ENCODE measurements at regions not wholly inside any gene's neighbourhood (a gene's known extent, or its start where the extent isn't known, plus 50 kb on each side); places are given as distances from the start of the nearest gene placed in this dataset.

GRCh38 chr7:22653951-22654350, 73.0 kb upstream of the IL6 start:
- Histone ChIP-seq H4K20me1 (ENCODE audit: insufficient read depth, low read length) (no peaks in the 10 kb centered on the region), H3K4me3 (replicated peaks in 1 of 3; ENCODE audit: low read depth in 2 of 3, low read length in 3 of 3) (no peak overlapping the region), H3K79me2 (ENCODE audit: insufficient read depth, low read length) (no peaks in the 10 kb centered on the region), H3K9me3 (replicated peaks in 1 of 2; ENCODE audit: control insufficient read depth in 1 of 2, insufficient read depth in 1 of 2, low read length in 2 of 2) (peaks cover 3 to 5% of the 10 kb centered on the region in 2 donors), H3K27me3 (ENCODE audit: control insufficient read depth in 2 of 2, insufficient read depth in 2 of 2, low read length in 2 of 2) (no peaks in the 10 kb centered on the region), H3K9ac (ENCODE audit: insufficient read depth, low read length, poor library complexity, severe bottlenecking) (no peak overlapping the region), H3K36me3 (replicated peaks in 1 of 2; ENCODE audit: control insufficient read depth in 1 of 2, insufficient read depth in 2 of 2, low read length in 2 of 2) (no peaks in the 10 kb centered on the region), H3K4me2 (replicated peaks; ENCODE audit: extremely low read depth, low read length, poor library complexity, severe bottlenecking) (no peak overlapping the region), H2AFZ (ENCODE audit: insufficient read depth, low read depth, low read length, poor library complexity, severe bottlenecking) (no peak overlapping the region), H3K27ac (ENCODE audit: low read depth in 1 of 2, low read length in 2 of 2) (no peak overlapping the region), H3K4me1 (ENCODE audit: control insufficient read depth in 1 of 2, insufficient read depth in 2 of 2, low read length in 2 of 2) (no peaks in the 10 kb centered on the region)
- Mint-ChIP-seq H3K9me3 (peaks cover 0 to 9% (median 3%) of the 10 kb centered on the region in 7 donors), H3K4me1 (peaks cover 3% of the 10 kb centered on the region), H3K4me3 (no peak overlapping the region), H3K27ac (no peak overlapping the region), H3K36me3 (no peaks in the 10 kb centered on the region), H3K27me3 (ENCODE audit: low read depth in 3 of 3) (peaks cover 2 to 9% (median 4%) of the 10 kb centered on the region in 3 donors)
- TF ChIP-seq CTCF (IDR thresholded peaks at IDR 0.05): no peak
- intact Hi-C loops (cut with micrococcal nuclease): no loop called here
- no peak for DNase-seq

- H3K4me3 Mint-ChIP-seq: no peak overlapping the region
- Histone ChIP-seq H3K9me3 (replicated peaks in 1 of 2; ENCODE audit: control insufficient read depth in 1 of 2, insufficient read depth in 1 of 2, low read length in 2 of 2) (peaks cover 10 to 16% of the 10 kb centered on the region in 2 donors), H3K36me3 (replicated peaks in 1 of 2; ENCODE audit: control insufficient read depth in 1 of 2, insufficient read depth in 2 of 2, low read length in 2 of 2) (no peaks in the 10 kb centered on the region), H4K20me1 (ENCODE audit: insufficient read depth, low read length) (no peaks in the 10 kb centered on the region), H3K79me2 (ENCODE audit: insufficient read depth, low read length) (no peaks in the 10 kb centered on the region), H3K4me1 (ENCODE audit: control insufficient read depth in 1 of 2, insufficient read depth in 2 of 2, low read length in 2 of 2) (no peaks in the 10 kb centered on the region), H3K9ac (ENCODE audit: insufficient read depth, low read length, poor library complexity, severe bottlenecking) (no peak overlapping the region), H3K4me2 (replicated peaks; ENCODE audit: extremely low read depth, low read length, poor library complexity, severe bottlenecking) (no peak overlapping the region), H3K27ac (ENCODE audit: low read depth in 1 of 2, low read length in 2 of 2) (no peak overlapping the region), H3K27me3 (ENCODE audit: control insufficient read depth in 2 of 2, insufficient read depth in 2 of 2, low read length in 2 of 2) (no peaks in the 10 kb centered on the region), H3K4me3 (replicated peaks in 1 of 3; ENCODE audit: low read depth in 2 of 3, low read length in 3 of 3) (no peak overlapping the region), H2AFZ (ENCODE audit: insufficient read depth, low read depth, low read length, poor library complexity, severe bottlenecking) (no peak overlapping the region)
- DNase-seq: no peak
- no peak overlapping the region for H3K27ac Mint-ChIP-seq
- intact Hi-C loops (cut with micrococcal nuclease): no loop called here
- no peak for TF ChIP-seq CTCF (IDR thresholded peaks at IDR 0.05)
- peaks cover 3% of the 10 kb centered on the region for H3K4me1 Mint-ChIP-seq
- no peaks in the 10 kb centered on the region for H3K36me3 Mint-ChIP-seq
- peaks cover 0 to 9% (median 4%) of the 10 kb centered on the region in 3 donors for H3K27me3 Mint-ChIP-seq (ENCODE audit: low read depth in 3 of 3)
- peaks cover 3 to 26% (median 15%) of the 10 kb centered on the region in 7 donors for H3K9me3 Mint-ChIP-seq
- WGBS (ENCODE audit: insufficient coverage): 80% methylated on average over 1 of the region's 5 CpGs
Observed at GRCh38 chr7:22651534-22652243, 75.3 kb upstream of the IL6 start.

Data from CD14-positive monocyte (primary cell).